HUES64 (cell line): ENCODE measurements at regions not wholly inside any gene's neighbourhood (a gene's known extent, or its start where the extent isn't known, plus 50 kb on each side); places are given as distances from the start of the nearest gene placed in this dataset.

Experiments
- H3K27ac ChIP-seq: 2 replicates; pipeline ENCODE4 v1.7.0; 2013; ENCODE audit warnings: low read depth, low read length, inconsistent platforms
- H3K27me3 ChIP-seq: 2 replicates; pipeline ENCODE4 v1.6.1; 2013; ENCODE audit warnings: mild to moderate bottlenecking, low read length; ENCODE audit not compliant: insufficient read depth
- H3K36me3 ChIP-seq: 2 replicates; pipeline ENCODE4 v1.6.1; 2013; ENCODE audit warnings: mild to moderate bottlenecking, low read length; ENCODE audit not compliant: insufficient read depth
- H3K4me1 ChIP-seq: 2 replicates; pipeline ENCODE4 v1.6.1; 2013; ENCODE audit warnings: mild to moderate bottlenecking, low read length, moderate library complexity; ENCODE audit not compliant: insufficient read depth
- H3K4me3 ChIP-seq: 2 replicates; pipeline ENCODE4 v1.5.1; 2013; ENCODE audit warnings: mild to moderate bottlenecking, low read length, moderate library complexity
- H3K9ac ChIP-seq: 2 replicates; pipeline ENCODE4 v1.6.1; 2013; ENCODE audit warnings: mild to moderate bottlenecking, low read depth, low read length
- H3K9me3 ChIP-seq: 2 replicates; pipeline ENCODE4 v1.6.1; 2013; ENCODE audit warnings: low read depth, low read length; ENCODE audit not compliant: insufficient read depth
- WGBS: fragments of 150-250, 120-280 bp; methylation state at CpG from one replicate; pipeline ENCODE4 v1.1.7; 2013; ENCODE audit warnings: missing lambda C conversion rate; 5-methylcytosine and 5-hydroxymethylcytosine counted together

DNA sequence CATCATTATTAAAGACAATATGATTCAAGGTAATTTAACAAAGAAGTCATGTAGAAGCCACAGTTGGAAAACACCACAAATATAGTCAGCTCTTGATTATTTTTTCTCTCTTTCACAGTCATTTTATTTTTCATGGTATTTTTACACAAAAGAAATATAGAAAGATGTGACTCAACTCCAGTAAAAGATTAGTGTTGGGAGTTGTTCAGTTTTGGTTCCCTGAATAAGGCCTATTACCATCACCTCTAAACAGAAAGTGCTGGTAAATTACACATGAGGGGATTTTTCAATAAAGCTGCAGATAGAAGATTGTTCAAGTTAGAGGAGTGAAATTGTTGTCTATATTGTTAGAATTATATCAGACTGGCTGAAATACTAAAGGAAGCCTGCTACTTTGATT, 107.0 kb downstream of the DDIT4L start:
- Histone ChIP-seq H3K36me3 (no peaks in the 10 kb centered on the region), H3K27ac (no peak overlapping the region), H3K9ac (no peak overlapping the region), H3K4me1 (peaks cover 10% of the 10 kb centered on the region; the same call in 1 of the 2 replicates), H3K4me3 (no peak overlapping the region), H3K9me3 (peaks cover 10% of the 10 kb centered on the region; the same call in 1 of the 2 replicates), H3K27me3 (no peaks in the 10 kb centered on the region)

DNA sequence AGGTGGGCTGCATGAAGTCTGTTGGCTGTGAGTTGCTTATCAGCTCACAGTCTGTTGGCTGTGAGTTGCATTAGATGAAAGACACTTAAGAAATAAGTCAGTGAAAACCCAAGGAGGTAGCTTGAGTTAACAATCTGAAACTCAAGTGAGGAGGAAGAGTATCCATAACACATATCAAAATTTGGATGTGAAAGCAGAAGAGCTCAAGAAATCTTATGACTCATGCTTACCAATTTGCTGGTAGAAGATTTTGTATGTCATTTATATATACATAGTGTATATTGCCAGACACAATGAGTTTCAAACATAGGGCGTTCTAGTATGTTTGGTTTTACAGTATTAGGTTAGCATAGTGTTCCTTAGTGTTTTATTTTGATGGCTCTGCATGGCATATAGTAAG, 107.4 kb downstream of the DDIT4L start:
- H3K9me3 ChIP-seq: peaks cover 10% of the 10 kb centered on the region; the same call in 1 of the 2 replicates
- no peak overlapping the region for H3K4me3 ChIP-seq
- no peaks in the 10 kb centered on the region for H3K27me3 ChIP-seq
- peaks cover 10% of the 10 kb centered on the region; the same call in 1 of the 2 replicates for H3K4me1 ChIP-seq
- no peaks in the 10 kb centered on the region for H3K36me3 ChIP-seq
- no peak overlapping the region for H3K27ac ChIP-seq
- WGBS: 83% methylated on average over 1 of the region's 1 CpG
- no peak overlapping the region for H3K9ac ChIP-seq

DNA sequence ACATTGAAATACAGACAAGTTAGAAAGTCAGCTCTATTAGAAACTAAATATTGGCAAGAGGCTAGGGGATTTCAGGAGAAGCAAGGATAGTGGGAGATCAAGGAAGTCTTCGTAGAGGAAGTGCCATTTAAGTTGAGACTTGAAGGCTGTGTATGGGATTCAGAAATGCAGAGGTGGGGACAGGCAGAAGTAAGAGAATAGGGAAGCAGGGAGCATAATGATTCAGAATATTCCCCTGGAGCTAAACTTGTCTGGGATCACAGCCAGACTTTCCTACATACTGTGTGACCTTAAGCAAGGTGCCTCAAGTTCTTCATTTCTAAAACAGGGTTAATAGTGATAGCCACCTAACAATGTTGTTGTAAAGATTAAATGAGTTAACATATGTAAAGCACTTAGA, 108.8 kb downstream of the DDIT4L start:
- H3K9ac ChIP-seq: no peak overlapping the region
- peaks cover 13% of the 10 kb centered on the region for H3K9me3 ChIP-seq
- no peaks in the 10 kb centered on the region for H3K27me3 ChIP-seq
- 0 out of 2 replicates have a peak, but pooled peaks cover 3% of the 10 kb centered on the region for H3K4me1 ChIP-seq
- 87% methylated on average over 1 of the region's 1 CpG for WGBS
- H3K27ac ChIP-seq: no peak overlapping the region
- no peaks in the 10 kb centered on the region for H3K36me3 ChIP-seq
- H3K4me3 ChIP-seq: no peak overlapping the region

DNA sequence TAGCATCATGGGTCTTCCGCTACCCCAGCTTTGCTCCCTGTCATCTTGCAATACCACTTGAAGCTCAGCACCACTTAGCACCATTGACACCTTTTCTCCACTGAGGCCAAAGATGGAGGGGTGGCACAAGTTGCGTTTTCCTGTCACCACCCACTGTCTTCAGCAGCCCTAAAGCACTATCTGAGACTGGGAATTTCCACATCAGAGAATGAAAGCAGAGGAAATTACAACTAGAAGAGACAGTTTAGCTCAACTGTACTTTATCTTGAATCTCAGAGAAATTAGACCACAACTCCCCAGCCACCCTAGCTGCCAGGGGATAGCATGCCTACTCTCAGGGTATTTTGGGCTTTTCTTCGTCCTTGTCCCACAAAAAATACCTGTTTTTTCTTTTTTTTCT, 111.0 kb downstream of the DDIT4L start:
- Histone ChIP-seq H3K9ac (no peak overlapping the region), H3K27me3 (no peaks in the 10 kb centered on the region)
- WGBS: 65% methylated on average over 3 of the region's 3 CpGs

DNA sequence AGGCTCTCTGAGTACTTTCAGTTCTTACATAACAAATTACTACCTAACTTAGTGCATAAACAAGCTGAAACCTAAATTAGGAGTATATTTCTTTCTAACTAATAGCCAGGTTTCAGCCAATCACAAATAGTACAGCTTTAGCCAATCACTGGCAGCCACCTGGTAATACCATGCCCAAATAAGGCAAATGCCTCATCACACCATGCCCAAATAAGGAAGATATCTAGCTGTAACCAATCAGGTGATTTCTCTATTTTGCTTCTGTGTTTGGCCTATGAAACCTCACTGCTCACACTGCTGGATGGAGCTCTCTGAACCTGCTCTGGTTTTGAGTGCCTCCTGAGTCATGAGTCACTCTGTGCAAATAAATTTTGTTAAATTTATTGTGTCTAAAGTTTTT, 113.5 kb downstream of the DDIT4L start:
- peaks cover 4% of the 10 kb centered on the region; the same call in 1 of the 2 replicates for H3K9me3 ChIP-seq
- H3K27ac ChIP-seq: no peak overlapping the region
- no peak overlapping the region for H3K9ac ChIP-seq
- H3K36me3 ChIP-seq: no peaks in the 10 kb centered on the region
- 0 out of 2 replicates have a peak, but pooled peaks cover 3% of the 10 kb centered on the region for H3K4me1 ChIP-seq
- no peaks in the 10 kb centered on the region for H3K27me3 ChIP-seq
- no peak overlapping the region for H3K4me3 ChIP-seq

More for the DNA sequence above, 111.0 kb downstream of the DDIT4L start:
- Histone ChIP-seq H3K9me3 (peaks cover 4% of the 10 kb centered on the region; the same call in 1 of the 2 replicates), H3K4me1 (0 out of 2 replicates have a peak, but pooled peaks cover 3% of the 10 kb centered on the region), H3K27ac (no peak overlapping the region), H3K4me3 (no peak overlapping the region), H3K36me3 (no peaks in the 10 kb centered on the region)

DNA sequence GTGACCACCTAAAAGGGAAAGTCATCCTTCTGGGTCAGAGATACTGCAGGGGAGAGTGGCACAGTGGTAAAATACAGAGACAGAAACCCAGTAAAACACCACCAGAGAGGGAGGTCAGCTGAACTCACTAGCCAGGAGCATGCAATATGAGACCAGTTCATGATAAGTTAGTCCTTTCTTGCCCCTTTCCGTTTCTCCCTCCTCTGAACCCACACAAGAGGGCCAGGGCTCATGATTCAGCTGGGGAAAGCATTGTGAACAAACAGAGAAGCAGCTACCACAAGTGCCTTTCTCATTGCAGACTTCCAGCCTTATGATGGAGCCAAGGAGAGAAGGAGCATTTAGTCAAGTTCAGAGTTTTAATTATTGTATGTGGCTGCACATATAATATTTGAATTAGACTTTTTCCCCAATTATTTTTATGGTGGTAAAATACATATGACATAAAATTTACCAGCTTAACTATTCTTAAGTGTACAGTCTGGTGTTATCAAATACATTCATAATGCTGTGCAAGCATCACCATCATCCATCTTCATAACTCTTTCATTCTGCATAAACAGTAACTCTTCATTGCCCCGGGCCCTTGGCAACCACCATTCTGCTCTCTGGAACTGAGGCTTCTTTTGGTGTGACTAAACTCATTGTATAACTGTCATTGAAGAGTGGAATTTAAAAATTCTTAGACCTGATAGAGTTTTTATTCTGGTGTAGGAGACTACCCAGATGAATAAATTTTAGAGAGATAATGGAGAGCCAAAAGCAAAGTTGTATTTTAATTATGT, 114.6 kb downstream of the DDIT4L start:
- H3K27me3 ChIP-seq: no peaks in the 10 kb centered on the region
- WGBS: 91% methylated on average over 2 of the region's 2 CpGs
- H3K4me1 ChIP-seq: no peaks in the 10 kb centered on the region
- no peak overlapping the region for H3K9ac ChIP-seq
- no peak overlapping the region for H3K4me3 ChIP-seq
- no peaks in the 10 kb centered on the region for H3K36me3 ChIP-seq
- peaks cover 4% of the 10 kb centered on the region; the same call in 1 of the 2 replicates for H3K9me3 ChIP-seq
- H3K27ac ChIP-seq: no peak overlapping the region

DNA sequence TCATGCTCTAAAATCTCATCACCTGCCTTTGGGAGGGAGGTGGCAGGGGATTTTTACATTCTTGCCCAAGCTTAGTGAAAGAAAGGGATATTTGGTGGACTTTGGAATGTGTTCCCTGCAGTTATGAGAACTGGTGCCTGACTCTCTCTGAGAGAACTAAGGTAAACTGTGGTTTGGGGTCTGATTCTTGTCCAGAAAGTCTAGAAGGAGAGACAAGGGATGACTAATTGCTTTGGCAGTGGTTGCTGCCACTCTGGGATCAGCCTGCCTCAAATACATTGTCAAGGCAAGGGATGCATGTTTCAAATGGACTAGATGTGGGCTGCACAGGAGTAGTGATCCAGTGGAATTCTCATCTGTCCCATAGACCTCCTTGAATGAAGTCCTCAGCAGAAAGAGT, 115.2 kb downstream of the DDIT4L start:
- no peak overlapping the region for H3K27ac ChIP-seq
- no peak overlapping the region for H3K4me3 ChIP-seq
- H3K9ac ChIP-seq: no peak overlapping the region
- H3K36me3 ChIP-seq: no peaks in the 10 kb centered on the region
- H3K4me1 ChIP-seq: no peaks in the 10 kb centered on the region
- H3K9me3 ChIP-seq: peaks cover 4% of the 10 kb centered on the region; the same call in 1 of the 2 replicates
- H3K27me3 ChIP-seq: no peaks in the 10 kb centered on the region

DNA sequence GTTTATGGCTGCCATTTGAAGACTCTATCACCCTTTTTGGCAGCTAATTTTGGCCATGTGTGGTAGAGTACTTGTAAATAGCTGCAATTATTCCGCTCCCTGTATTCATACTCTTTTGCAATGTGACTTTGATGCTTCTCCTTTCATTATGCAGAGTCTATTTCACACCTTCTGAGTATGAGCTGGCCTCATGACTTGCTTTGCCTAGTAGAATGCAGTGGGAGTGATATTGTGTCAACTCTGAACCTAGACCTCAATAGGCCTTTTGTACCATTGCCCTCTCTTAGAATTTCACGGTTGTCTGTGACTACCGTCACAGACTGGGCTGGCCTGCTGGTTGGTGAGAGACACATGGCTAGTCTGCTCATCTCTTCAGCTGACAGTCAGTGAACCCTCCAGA, 118.8 kb downstream of the DDIT4L start:
- no peak overlapping the region for H3K9ac ChIP-seq
- H3K36me3 ChIP-seq: no peaks in the 10 kb centered on the region
- H3K27ac ChIP-seq: no peak overlapping the region
- H3K27me3 ChIP-seq: no peaks in the 10 kb centered on the region
- H3K9me3 ChIP-seq: no peaks in the 10 kb centered on the region
- H3K4me1 ChIP-seq: no peaks in the 10 kb centered on the region
- H3K4me3 ChIP-seq: no peak overlapping the region
- 87% methylated on average over 3 of the region's 3 CpGs for WGBS

DNA sequence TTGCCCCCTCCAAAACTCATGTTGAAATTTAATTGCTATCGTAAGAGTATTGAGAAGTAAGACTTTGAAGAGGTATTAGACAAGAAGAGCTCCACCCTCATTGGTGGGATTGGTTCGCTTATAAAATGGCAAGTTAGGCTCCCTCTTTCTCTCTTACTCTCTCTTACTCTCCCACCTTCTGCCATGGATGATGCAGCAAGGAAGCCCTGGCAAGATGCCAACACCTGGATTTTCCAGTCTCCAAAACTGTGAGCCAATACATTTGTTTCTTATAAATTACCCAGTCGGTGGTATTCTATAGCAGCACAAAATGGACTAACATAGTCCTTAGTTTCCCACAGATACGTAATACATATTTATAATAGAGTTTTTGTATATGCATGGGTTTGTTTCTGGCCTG, 119.4 kb downstream of the DDIT4L start:
- Histone ChIP-seq H3K36me3 (no peaks in the 10 kb centered on the region), H3K4me1 (no peaks in the 10 kb centered on the region), H3K27me3 (no peaks in the 10 kb centered on the region), H3K27ac (no peak overlapping the region), H3K9me3 (no peaks in the 10 kb centered on the region), H3K4me3 (no peak overlapping the region), H3K9ac (no peak overlapping the region)
- 90% methylated on average over 3 of the region's 4 CpGs for WGBS

DNA sequence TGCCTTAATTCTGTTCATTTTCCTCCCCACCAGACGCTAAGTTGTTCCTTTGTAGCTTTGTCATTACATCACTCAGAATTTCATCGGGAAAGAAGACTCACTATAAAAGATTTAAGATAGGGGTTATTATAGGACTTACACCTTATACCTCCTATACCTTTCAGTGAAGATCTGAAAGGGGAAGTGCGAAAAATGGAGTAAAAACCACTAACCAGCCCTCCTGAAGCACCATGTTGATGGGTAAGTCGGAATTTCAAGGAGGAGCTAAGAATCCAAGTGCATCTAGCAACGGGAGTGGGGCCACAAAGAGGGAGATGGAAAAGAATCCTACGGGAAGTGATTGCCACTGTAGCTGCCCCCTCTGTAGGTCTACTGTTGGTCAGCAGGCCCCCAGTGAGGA, 119.1 kb upstream of the H2AZ1 start:
- no peak overlapping the region for H3K9ac ChIP-seq
- H3K9me3 ChIP-seq: no peaks in the 10 kb centered on the region
- H3K27ac ChIP-seq: no peak overlapping the region
- no peak overlapping the region for H3K4me3 ChIP-seq
- H3K36me3 ChIP-seq: no peaks in the 10 kb centered on the region
- H3K4me1 ChIP-seq: no peaks in the 10 kb centered on the region
- no peaks in the 10 kb centered on the region for H3K27me3 ChIP-seq
- 83% methylated on average over 5 of the region's 6 CpGs for WGBS

DNA sequence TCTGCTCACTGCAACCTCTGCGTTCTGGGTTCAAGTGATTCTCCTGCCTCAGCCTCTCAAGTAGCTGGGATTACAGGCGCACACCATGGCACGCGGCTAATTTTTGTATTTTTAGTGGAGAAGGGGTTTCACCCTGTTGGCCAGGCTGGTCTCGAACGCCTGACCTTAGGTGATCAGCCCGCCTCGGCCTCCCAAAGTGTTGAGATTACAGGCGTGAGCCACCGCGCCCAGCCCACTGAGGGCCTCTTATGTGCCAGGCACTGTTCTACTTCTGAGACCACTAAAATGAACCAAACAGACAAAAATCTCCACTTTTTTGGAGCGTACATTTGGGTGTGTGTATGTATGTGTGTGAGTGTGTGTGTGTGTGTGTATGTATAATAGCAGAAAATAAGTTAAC, 117.2 kb upstream of the H2AZ1 start:
- Histone ChIP-seq H3K4me1 (no peaks in the 10 kb centered on the region), H3K4me3 (no peak overlapping the region), H3K9ac (no peak overlapping the region), H3K27me3 (no peaks in the 10 kb centered on the region), H3K9me3 (no peaks in the 10 kb centered on the region), H3K27ac (no peak overlapping the region), H3K36me3 (no peaks in the 10 kb centered on the region)
- 89% methylated on average over 11 of the region's 12 CpGs for WGBS
